Activated CD4-positive, alpha-beta T cell treated with anti-CD3 and anti-CD28 coated beads for 4 hours (primary cell): ENCODE measurements at regions not wholly inside any gene's neighbourhood (a gene's known extent, or its start where the extent isn't known, plus 50 kb on each side); places are given as distances from the start of the nearest gene placed in this dataset.
A peak's percentile ranks its signal among the peaks of the same experiment; 100 is the strongest.
"Not testable (repeated sequence)": the region's sequence is repeated elsewhere in the genome, so short reads cannot be mapped to it uniquely, and the experiment has no call there.

Experiments used
- DNase-seq, 2 donors: peaks; one replicate each; pipeline ENCODE4 v3.0.0-alpha.2; 2020

- DNase-seq: no peak
Measured at GRCh38 chr9:79425840-79426239, 145.9 kb upstream of the TLE4 start.

GRCh38 chr9:79428422-79428821 is 143.3 kb upstream of the TLE4 start:
- DNase-seq: no peak

GRCh38 chr9:79430619-79431018 is 141.1 kb upstream of the TLE4 start:
- no peak for DNase-seq

- no peak for DNase-seq
Measured at GRCh38 chr9:79431019-79431679, 140.6 kb upstream of the TLE4 start.

- no peak for DNase-seq
Measured at GRCh38 chr9:79432485-79432884, 139.3 kb upstream of the TLE4 start.

GRCh38 chr9:79433703-79434102 is 138.1 kb upstream of the TLE4 start:
- no peak for DNase-seq

GRCh38 chr9:79439221-79439620 is 132.5 kb upstream of the TLE4 start:
- not testable (repeated sequence) for DNase-seq

- DNase-seq: no peak
Measured at GRCh38 chr9:79446523-79447307, 125.0 kb upstream of the TLE4 start.

GRCh38 chr9:79447308-79447605 is 124.5 kb upstream of the TLE4 start:
- DNase-seq: no peak

- no peak for DNase-seq
Measured at GRCh38 chr9:79447762-79448161, 124.0 kb upstream of the TLE4 start.

GRCh38 chr9:79452265-79452664 is 119.5 kb upstream of the TLE4 start:
- DNase-seq: no peak

- no peak for DNase-seq
Measured at GRCh38 chr9:79461712-79462111, 110.1 kb upstream of the TLE4 start.

GRCh38 chr9:79465156-79465555 is 106.6 kb upstream of the TLE4 start:
- DNase-seq: no peak

GRCh38 chr9:79469164-79469563 is 102.6 kb upstream of the TLE4 start:
- DNase-seq: no peak

- no peak for DNase-seq
Measured at GRCh38 chr9:79470954-79471353, 100.8 kb upstream of the TLE4 start.

- peak; percentile 7 to 14 for DNase-seq
Measured at GRCh38 chr9:79471580-79472543, 99.9 kb upstream of the TLE4 start.

GRCh38 chr9:79473704-79474103 is 98.1 kb upstream of the TLE4 start:
- DNase-seq: no peak

GRCh38 chr9:79477241-79477840 is 94.4 kb upstream of the TLE4 start:
- no peak for DNase-seq

- DNase-seq: peak; percentile 2 to 8
Measured at GRCh38 chr9:79477955-79478771, 93.6 kb upstream of the TLE4 start.

GRCh38 chr9:79480639-79481038 is 91.1 kb upstream of the TLE4 start:
- no peak for DNase-seq

GRCh38 chr9:79481846-79482477 is 89.8 kb upstream of the TLE4 start:
- DNase-seq: no peak

GRCh38 chr9:79485258-79485657 is 86.5 kb upstream of the TLE4 start:
- DNase-seq: no peak
